GM18861 (cell line): ENCODE measurements at regions not wholly inside any gene's neighbourhood (a gene's known extent, or its start where the extent isn't known, plus 50 kb on each side); places are given as distances from the start of the nearest gene placed in this dataset.
"Not testable (repeated sequence)": the region's sequence is repeated elsewhere in the genome, so short reads cannot be mapped to it uniquely, and the experiment has no call there.

Source experiments
- ATAC-seq: cut with Tn5 transposase; IDR thresholded peaks from one replicate; pipeline ENCODE4 v1.9.1; 2021; ENCODE audit not compliant: unreplicated experiment

GRCh38 chr5:89694026-89694550 is 715.5 kb downstream of the CETN3 start:
- ATAC-seq: no peak

GRCh38 chr5:89690331-89690730 is 719.2 kb downstream of the CETN3 start:
- ATAC-seq: no peak

- ATAC-seq: no peak
Observed at GRCh38 chr5:89686081-89686765, 723.3 kb downstream of the CETN3 start.

- no peak for ATAC-seq
Observed at GRCh38 chr5:89676634-89677033, 732.9 kb downstream of the CETN3 start.

- no peak for ATAC-seq
Observed at GRCh38 chr5:89673019-89673418, 736.5 kb downstream of the CETN3 start.

GRCh38 chr5:89668821-89669220 is 740.7 kb downstream of the CETN3 start:
- ATAC-seq: no peak

- no peak for ATAC-seq
Observed at GRCh38 chr5:89662499-89662898, 747.1 kb downstream of the CETN3 start.

GRCh38 chr5:89638871-89639270 is 755.9 kb upstream of the MEF2C start:
- ATAC-seq: no peak

GRCh38 chr5:89634176-89634575 is 751.2 kb upstream of the MEF2C start:
- ATAC-seq: not testable (repeated sequence)

GRCh38 chr5:89630064-89630463 is 747.1 kb upstream of the MEF2C start:
- not testable (repeated sequence) for ATAC-seq

GRCh38 chr5:89628876-89629635 is 746.1 kb upstream of the MEF2C start:
- ATAC-seq: no peak

GRCh38 chr5:89615839-89616518 is 733.0 kb upstream of the MEF2C start:
- no peak for ATAC-seq

- peak; percentile 92 for ATAC-seq
Observed at GRCh38 chr5:89613222-89613956, 730.4 kb upstream of the MEF2C start.

- ATAC-seq: no peak
Observed at GRCh38 chr5:89606939-89607534, 724.1 kb upstream of the MEF2C start.

- no peak for ATAC-seq
Observed at GRCh38 chr5:89604342-89604741, 721.4 kb upstream of the MEF2C start.

- no peak for ATAC-seq
Observed at GRCh38 chr5:89601880-89602279, 718.9 kb upstream of the MEF2C start.

GRCh38 chr5:89597878-89598277 is 714.9 kb upstream of the MEF2C start:
- ATAC-seq: no peak

- ATAC-seq: no peak
Observed at GRCh38 chr5:89596821-89597220, 713.8 kb upstream of the MEF2C start.

- no peak for ATAC-seq
Observed at GRCh38 chr5:89595056-89595455, 712.1 kb upstream of the MEF2C start.

GRCh38 chr5:89584339-89584956 is 701.5 kb upstream of the MEF2C start:
- no peak for ATAC-seq
